HG02885 (cell line): ENCODE measurements at regions not wholly inside any gene's neighbourhood (a gene's known extent, or its start where the extent isn't known, plus 50 kb on each side); places are given as distances from the start of the nearest gene placed in this dataset.
"Not testable (repeated sequence)": the region's sequence is repeated elsewhere in the genome, so short reads cannot be mapped to it uniquely, and the experiment has no call there.

ENCODE experiments used
- ATAC-seq: cut with Tn5 transposase; IDR thresholded peaks from one replicate; pipeline ENCODE4 v1.9.1; 2021; ENCODE audit warnings: mild to moderate bottlenecking; ENCODE audit not compliant: unreplicated experiment, poor library complexity

- ATAC-seq: no peak
These were observed 246.9 kb upstream of the RREB1 start for GRCh38 chr6:6860863-6861262.

GRCh38 chr6:6861351-6861894 lies 246.3 kb upstream of the RREB1 start:
- ATAC-seq: no peak

- no peak for ATAC-seq
These were observed 245.8 kb upstream of the RREB1 start for GRCh38 chr6:6861995-6862394.

GRCh38 chr6:6863970-6864639 lies 243.7 kb upstream of the RREB1 start:
- ATAC-seq: no peak

- no peak for ATAC-seq
These were observed 242.2 kb upstream of the RREB1 start for GRCh38 chr6:6865611-6866010.

GRCh38 chr6:6866656-6867403 lies 240.9 kb upstream of the RREB1 start:
- no peak for ATAC-seq

GRCh38 chr6:6867404-6867799 lies 240.4 kb upstream of the RREB1 start:
- no peak for ATAC-seq

GRCh38 chr6:6869094-6869493 lies 238.7 kb upstream of the RREB1 start:
- no peak for ATAC-seq

- no peak for ATAC-seq
These were observed 236.8 kb upstream of the RREB1 start for GRCh38 chr6:6870921-6871320.

GRCh38 chr6:6872459-6873344 lies 235.1 kb upstream of the RREB1 start:
- ATAC-seq: no peak

GRCh38 chr6:6873778-6874177 lies 234.0 kb upstream of the RREB1 start:
- ATAC-seq: no peak

- ATAC-seq: no peak
These were observed 231.8 kb upstream of the RREB1 start for GRCh38 chr6:6875818-6876470.

- not testable (repeated sequence) for ATAC-seq
These were observed 230.0 kb upstream of the RREB1 start for GRCh38 chr6:6877792-6878191.

- ATAC-seq: peak; percentile 56
These were observed 228.7 kb upstream of the RREB1 start for GRCh38 chr6:6878887-6879585.

- peak; percentile 4 for ATAC-seq
These were observed 228.2 kb upstream of the RREB1 start for GRCh38 chr6:6879586-6879974.

- no peak for ATAC-seq
These were observed 226.9 kb upstream of the RREB1 start for GRCh38 chr6:6880745-6881437.

- no peak for ATAC-seq
These were observed 226.1 kb upstream of the RREB1 start for GRCh38 chr6:6881438-6882225.

- ATAC-seq: no peak
These were observed 225.2 kb upstream of the RREB1 start for GRCh38 chr6:6882592-6882991.
